SHP77 treated with DMSO at 0.1 percent for 48 hours (cell line): ENCODE measurements at regions not wholly inside any gene's neighbourhood (a gene's known extent, or its start where the extent isn't known, plus 50 kb on each side); places are given as distances from the start of the nearest gene placed in this dataset.
"Not testable (repeated sequence)": the region's sequence is repeated elsewhere in the genome, so short reads cannot be mapped to it uniquely, and the experiment has no call there.

Experiments used
- DNase-seq: peaks from one replicate; lab custom pipeline; 2025; lab: John Stamatoyannopoulos, UW

DNA sequence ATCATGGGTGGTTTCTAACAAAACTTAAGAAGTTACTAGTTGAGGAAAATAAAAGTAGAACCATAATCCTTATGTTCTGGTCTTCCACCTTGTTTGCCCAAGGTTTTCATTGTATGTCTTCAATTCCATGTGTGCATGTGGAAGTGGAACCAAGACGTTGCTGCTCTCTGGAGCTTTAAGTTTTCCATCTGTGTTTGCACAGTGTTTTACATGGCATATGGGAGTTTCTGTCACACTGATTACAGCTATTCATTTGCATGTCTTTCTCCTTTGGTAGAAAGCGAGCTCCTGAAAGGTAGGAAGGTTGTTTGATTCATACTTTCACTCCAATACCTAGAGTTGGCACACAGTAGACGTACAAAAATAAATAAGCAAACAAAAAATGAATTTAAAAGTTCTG, 112.6 kb upstream of the LUZP2 start:
- DNase-seq: no peak

DNA sequence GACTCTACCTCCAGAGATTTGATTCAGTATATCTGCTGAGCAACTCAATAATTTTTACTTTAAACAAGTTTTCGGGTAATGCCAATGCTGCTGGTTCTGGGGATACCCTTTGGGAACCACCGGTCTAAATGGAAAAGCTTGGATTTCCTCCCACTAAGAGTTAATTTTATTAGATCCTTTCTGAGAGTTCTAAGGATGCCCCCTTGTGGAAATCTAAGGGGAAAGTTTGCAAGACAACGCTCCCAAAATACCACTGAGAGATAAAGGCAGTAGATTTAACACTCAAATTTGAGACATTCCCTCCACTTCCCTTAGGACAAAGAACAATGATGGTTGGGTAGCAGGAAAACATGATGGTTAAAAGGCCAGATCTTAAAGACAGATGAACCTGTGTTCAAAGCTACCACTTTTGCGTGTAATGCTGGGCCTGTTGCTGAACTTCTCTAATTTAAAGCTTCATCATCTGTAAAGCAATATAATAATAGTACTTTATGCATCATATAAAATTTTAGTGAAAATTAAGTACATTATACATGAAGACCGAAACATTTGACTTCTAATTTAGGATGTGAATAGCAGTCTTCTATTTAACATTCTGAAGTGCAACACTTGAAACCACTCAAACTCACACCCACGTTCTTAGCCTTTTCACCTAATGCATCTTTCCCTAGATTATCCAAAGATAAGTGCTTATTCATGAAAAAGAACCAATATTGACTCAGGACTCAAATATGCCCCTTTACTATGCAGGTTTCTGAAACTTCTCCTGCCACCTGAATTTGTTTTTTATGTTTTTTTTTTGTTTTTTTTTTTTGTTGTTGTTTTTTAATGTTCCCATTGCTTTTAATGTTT, 110.1 kb upstream of the LUZP2 start:
- peak; percentile 6 for DNase-seq

DNA sequence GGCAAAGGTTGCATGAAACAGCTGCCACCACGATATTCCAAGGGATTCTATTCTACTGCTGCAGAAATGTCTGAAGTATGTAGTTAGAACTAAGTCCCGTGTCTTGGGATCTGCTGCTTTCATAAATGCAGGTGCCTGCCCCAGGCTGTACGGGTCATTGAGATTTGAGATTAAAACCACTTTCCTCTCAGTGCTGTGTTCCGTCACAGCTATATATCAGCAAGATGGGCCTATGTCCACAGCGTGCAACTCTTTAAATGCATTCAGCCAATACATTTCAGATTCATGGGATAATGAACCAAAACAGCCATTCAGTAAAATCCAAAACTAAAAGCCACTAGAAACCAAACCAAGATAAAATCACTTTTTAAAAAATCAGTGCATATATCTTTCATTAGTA, 107.3 kb upstream of the LUZP2 start:
- no peak for DNase-seq

DNA sequence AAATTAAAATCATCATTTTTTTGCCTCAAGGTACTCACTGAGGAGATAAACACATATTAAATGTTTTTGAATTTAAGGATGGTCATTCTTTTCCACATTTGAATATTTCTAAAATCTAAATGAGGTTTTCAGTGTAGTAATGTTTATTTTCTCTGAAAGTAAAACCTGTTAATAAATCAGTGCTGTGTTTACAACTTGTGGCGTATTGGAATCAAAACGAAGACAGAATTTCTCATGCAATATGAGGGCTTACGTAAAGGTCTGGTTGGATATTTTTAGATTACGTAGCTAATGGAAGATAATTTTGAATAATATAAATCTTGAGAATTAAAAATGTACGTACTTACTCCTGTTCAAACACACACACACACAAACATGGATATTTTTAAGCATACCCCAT, 106.8 kb upstream of the LUZP2 start:
- no peak for DNase-seq

DNA sequence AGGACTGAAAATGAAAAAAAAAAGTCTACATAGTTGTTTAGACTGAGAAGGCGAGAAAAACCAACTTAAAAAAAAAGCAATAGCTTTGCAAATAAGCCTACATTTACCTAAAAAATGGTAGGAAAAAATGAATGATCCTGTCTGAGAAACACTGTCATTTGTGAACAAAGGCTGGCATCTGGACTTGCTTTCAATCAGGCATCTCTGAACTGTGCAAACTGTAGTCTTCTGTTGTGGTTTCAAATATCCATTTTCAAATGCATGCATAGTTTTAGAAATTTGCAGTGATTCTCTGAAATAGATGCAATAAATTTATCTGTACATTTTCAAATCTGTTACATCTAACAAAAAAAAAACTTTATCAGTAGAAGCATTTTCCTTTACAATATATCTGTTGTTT, 106.1 kb upstream of the LUZP2 start:
- no peak for DNase-seq

DNA sequence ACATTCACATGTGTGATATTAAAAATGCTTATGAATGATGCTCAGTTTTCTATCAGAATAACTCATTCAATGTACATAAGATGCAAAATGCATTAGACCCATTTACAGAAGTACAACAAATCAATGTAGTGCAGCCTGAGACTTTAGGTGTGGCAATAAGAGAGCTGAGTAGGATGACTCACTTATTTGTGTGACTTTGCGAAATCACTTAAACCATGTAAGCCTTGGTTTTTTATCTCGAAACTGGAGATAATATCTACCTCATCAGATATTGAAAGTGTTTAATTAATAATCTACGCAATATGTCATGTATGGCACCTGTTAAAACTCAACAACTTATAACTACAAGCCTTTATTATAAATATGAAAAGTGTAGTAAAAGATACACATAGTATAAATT, 105.7 kb upstream of the LUZP2 start:
- no peak for DNase-seq

DNA sequence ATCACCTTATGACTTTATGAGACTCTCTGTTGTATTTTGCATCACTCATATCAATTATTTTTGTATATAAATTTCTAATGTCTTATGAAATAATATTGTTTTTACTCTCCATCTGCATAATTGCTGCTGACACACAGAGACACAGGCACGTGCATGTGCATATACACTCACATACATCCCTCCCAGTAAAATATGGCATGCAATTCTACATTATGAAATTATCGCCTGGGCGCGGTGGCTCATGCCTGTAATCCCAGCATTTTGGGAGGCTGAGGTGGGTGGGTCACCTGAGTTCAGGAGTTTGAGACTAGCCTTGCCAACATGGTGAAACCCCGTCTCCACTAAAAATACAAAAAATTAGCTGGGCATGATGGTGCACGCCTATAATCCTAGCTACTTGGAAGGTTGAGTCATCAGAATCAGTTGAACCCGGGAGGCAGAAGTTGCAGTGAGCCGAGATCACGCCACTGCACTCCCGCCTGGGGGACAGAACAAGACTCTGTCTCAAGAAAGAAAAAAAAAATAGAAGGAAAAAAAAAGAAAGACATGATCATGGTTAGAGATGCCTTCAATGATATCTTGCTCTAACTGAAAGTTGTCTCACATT, 96.7 kb upstream of the LUZP2 start:
- no peak for DNase-seq

DNA sequence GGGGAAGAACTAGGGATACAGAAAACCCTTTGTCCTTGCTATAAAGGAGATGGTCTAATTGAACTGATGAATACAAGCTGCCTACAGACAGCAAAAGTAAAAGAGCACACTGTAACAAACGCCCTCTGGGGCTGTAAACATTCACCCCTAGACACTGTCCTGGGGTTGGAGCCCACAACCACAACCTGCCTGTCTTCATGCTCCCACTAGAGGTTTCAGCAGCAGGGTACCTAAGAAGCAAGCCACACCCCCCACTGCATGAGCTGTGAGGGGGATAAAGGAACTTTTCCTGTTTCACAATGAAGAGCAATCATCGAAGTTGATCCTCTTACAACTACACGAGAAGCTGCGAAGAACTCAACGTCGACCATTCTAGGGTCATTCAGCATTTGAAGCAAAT, 90.5 kb upstream of the LUZP2 start:
- no peak for DNase-seq

DNA sequence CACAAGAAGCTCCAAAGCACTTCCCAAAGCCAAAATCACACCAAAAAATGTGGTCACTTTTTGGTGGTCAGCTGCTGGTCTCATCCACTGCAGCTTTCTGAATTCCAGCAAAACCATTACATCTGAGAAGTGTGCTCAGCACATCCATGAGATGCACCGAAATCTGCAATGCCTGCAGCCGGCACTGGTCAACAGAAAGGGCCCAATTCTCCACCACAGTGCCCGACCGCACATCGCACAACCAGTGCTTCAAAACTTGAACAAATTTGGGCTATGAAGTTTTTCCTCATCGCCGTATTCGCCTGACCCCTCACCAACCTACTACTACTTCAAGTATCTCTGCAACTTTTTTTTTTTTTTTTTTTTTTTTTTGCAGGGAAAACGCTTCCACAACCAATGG, 89.9 kb upstream of the LUZP2 start:
- DNase-seq: no peak

DNA sequence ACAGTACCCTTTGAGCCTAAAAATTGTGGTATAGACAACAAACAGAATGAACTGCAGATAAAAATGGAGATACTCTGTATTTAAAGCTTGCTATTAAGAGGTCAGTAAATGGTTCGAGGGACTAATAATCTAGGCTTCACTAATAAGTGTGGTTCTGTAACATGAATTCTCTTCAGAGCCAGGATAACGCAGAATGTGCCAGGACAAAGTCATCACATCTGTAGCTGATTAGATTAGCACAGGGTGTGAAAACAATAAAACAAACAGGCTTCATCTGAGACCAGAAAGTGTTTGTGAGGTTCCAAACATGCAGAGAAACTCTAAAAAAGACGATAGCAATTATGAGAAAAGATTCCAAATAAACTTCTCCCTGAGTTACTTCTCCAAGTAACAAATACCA, 89.1 kb upstream of the LUZP2 start:
- DNase-seq: no peak

DNA sequence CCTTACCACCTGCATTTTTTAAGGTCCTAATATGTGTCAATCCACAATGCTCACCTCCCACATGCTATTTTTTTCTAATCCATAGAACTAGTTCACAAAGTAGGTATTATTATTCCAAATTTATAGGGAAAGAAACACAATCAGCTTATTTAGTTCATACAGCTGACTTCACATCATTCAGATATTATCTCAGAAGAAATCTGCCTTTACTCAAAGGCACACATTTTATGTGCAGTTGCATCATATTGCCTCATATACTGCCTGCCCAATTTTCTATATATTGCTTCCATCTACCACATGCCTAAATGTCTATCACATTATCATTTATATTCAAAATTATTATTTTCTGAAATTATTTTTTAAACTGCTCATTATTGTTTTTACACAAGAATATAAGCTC, 88.7 kb upstream of the LUZP2 start:
- no peak for DNase-seq

DNA sequence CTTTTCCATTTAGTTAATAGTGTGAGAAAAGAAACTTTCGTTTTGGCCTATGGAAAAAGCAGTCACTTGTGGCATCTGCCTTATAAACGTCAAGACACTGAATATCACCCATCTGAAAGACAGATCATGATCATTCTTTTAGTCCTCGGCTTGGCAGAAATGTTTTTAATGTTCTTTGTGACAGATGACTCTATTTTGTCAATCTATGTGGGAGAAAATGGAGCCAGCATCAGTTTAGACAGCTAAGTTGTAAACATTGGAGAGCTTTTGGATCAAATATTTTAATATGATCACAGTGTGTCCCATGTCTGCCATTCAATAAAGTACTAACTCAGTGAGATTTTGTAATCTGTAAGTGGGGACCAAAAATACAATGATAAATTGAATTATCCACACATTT, 85.1 kb upstream of the LUZP2 start:
- DNase-seq: no peak

DNA sequence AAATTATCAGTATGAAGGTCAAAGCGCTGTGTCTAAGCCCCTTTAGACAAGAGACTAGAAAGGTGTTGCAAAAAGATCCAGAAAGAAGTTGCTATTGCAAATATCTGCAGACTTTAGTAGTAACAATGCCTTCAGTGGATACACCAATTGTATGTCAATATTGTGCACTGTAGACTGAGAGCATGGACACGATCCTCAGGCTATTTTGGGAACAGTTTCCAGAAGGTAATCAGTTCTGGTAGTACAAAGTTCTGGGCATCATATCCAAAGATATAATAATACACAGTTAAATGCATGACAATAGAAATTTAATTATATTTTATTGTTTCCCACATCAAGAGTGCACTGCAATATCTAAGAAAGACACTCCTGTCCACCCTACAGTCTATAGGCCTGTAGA, 84.1 kb upstream of the LUZP2 start:
- no peak for DNase-seq

DNA sequence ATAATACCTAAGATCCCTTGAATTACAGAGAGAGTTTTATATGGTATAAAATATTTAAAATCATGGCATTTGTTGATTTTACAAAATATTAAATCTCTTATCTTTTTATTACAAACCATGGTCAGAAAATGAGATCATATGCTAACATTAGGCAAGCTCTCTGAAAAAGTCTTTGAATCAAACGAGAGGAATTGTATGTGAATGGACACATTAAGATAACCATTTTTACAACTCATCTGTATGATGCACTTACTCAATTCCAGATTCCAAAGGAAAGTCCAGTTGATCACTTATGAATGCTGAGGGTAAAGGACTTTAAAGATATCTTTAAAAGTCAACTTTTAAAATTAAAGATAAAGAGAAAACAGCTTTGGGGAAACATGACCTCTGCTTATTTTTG, 83.5 kb upstream of the LUZP2 start:
- no peak for DNase-seq

DNA sequence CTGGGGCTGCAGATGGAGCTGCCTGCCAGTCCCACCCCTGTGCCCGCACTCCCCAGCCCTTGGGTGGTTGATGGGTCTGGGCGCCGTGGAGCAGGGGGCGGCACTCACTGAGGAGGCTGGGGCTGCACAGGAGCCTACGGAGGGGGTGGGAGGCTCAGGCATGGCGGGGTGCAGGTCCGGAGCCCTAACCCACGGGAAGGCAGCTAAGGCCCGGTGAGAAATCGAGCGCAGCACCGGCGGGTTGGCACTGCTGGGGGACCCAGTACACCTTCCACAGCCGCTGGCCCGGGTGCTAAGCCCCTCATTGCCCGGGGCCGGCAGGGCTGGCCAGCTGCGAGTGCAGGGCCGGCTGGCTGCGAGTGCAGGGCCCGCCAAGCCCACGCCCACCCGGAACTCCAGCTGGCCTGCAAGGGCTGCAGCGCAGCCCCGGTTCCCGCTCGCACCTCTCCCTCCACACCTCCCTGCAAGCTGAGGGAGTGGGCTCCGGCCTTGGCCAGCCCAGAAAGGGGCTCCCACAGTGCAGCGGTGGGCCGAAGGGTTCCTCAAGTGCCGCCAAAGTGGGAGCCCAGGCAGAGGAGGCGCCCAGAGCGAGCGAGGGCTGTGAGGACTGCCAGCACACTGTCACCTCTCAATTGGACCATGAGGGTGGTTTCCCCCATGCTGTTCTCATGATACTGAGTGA, 80.8 kb upstream of the LUZP2 start:
- DNase-seq: not testable (repeated sequence)

DNA sequence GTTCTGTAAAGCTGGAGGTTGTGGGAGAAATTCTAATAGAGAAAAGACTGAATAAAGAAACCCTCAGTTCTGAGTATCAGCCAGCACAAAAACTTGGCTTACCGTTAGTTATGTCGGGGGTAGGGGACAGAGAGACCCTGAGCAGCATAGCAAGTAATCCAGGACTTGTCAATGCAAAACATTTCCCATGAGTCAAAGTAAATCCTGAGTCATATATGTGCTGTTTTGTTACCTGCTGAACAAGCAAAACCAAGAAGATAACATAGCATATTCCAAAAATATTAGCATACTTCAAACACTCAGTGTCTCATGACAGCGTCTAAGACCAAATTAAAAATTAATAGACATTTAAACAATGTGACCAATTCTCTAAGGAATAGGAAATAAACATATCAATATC, 75.1 kb upstream of the LUZP2 start:
- DNase-seq: no peak

DNA sequence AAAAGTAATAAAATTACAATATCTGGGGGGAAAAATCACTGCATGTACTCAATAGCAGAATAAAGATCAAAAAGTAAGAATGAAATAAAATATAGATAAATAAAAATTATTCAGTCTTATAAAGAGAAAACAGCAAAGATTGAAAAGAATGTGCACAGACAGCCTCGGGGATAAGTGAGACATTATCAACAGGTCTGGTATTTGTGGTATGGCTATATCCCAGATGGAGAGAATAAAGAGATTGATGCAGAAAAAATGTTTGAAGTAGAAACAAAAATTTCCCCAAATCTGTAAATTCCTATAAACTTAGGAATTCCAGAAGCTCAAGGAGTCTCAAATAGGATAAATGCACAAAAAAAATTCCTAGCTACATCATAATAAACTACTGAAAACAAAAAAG, 74.5 kb upstream of the LUZP2 start:
- no peak for DNase-seq

DNA sequence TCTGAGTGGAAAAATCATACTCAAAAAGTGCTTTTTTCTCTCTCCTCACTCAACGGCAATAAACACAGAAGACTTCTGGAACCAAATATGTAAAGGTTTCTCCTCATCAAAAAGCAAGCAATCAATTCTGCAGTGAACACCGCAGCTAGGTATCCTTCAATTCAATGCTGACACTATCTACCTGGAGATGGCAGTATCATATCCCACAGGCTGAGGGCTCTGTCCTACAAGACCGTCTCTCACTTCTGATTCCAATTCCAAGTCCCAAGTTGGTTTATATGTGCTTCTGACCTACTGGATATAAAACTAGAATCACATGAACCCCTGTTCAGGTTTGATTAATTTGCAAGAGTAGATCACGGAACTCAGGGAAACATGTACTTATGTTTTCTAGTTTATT, 59.7 kb upstream of the LUZP2 start:
- no peak for DNase-seq
